ENCODE measurements at regions not wholly inside any gene's neighbourhood (a gene's known extent, or its start where the extent isn't known, plus 50 kb on each side); places are given as distances from the start of the nearest gene placed in this dataset.
"Not testable (repeated sequence)": the region's sequence is repeated elsewhere in the genome, so short reads cannot be mapped to it uniquely, and the experiment has no call there.

GRCh38 chr2:47728551-47728950 is 54.4 kb upstream of the MSH6 start:
- no peak overlapping the region for H3K4me3 ChIP-seq (replicated peaks; ENCODE audit: low read depth, low read length)
- no peak for TF ChIP-seq CTCF (IDR thresholded peaks at IDR 0.05; ENCODE audit: low read length, missing control alignments)
- no peak for DNase-seq (ENCODE audit: low read depth)

GRCh38 chr2:47727956-47728355 is 55.0 kb upstream of the MSH6 start:
- no peak for TF ChIP-seq CTCF (IDR thresholded peaks at IDR 0.05; ENCODE audit: low read length, missing control alignments)
- H3K4me3 ChIP-seq (replicated peaks; ENCODE audit: low read depth, low read length), result no peak overlapping the region
- DNase-seq (ENCODE audit: low read depth), result no peak

GRCh38 chr2:47726978-47727377 is 56.0 kb upstream of the MSH6 start:
- not testable (repeated sequence) for DNase-seq (ENCODE audit: low read depth); H3K4me3 ChIP-seq (replicated peaks; ENCODE audit: low read depth, low read length)

- H3K4me3 ChIP-seq (replicated peaks; ENCODE audit: low read depth, low read length), result no peak overlapping the region
- DNase-seq (ENCODE audit: low read depth), result peak; percentile 13
- no peak for TF ChIP-seq CTCF (IDR thresholded peaks at IDR 0.05; ENCODE audit: low read length, missing control alignments)
These were observed 57.1 kb upstream of the MSH6 start for GRCh38 chr2:47725808-47726207.

GRCh38 chr2:47724221-47724981 is 58.5 kb upstream of the MSH6 start:
- peak; percentile 6 for DNase-seq (ENCODE audit: low read depth)
- TF ChIP-seq CTCF (IDR thresholded peaks at IDR 0.05; ENCODE audit: low read length, missing control alignments), result no peak
- no peak overlapping the region for H3K4me3 ChIP-seq (replicated peaks; ENCODE audit: low read depth, low read length)

GRCh38 chr2:47721296-47721695 is 61.6 kb upstream of the MSH6 start:
- no peak for DNase-seq (ENCODE audit: low read depth)
- no peak for TF ChIP-seq CTCF (IDR thresholded peaks at IDR 0.05; ENCODE audit: low read length, missing control alignments)
- H3K4me3 ChIP-seq (replicated peaks; ENCODE audit: low read depth, low read length), result no peak overlapping the region

- TF ChIP-seq CTCF (IDR thresholded peaks at IDR 0.05; ENCODE audit: low read length, missing control alignments), result no peak
- no peak for DNase-seq (ENCODE audit: low read depth)
- H3K4me3 ChIP-seq (replicated peaks; ENCODE audit: low read depth, low read length), result no peak overlapping the region
These were observed 62.4 kb upstream of the MSH6 start for GRCh38 chr2:47720559-47720958.

Data from fibroblast of pulmonary artery (primary cell).